SK-N-MC (cell line): ENCODE measurements at regions not wholly inside any gene's neighbourhood (a gene's known extent, or its start where the extent isn't known, plus 50 kb on each side); places are given as distances from the start of the nearest gene placed in this dataset.

Experiments
- DNase-seq: peaks from one replicate; pipeline ENCODE4 v3.0.0-alpha.2; 2011; ENCODE audit warnings: low read depth, low spot score
- H3K27ac ChIP-seq: fragments of 200-600 bp; sonication (generic); 2 replicates; pipeline ENCODE4 v1.5.1; 2016; ENCODE audit warnings: mixed run types
- H3K36me3 ChIP-seq: fragments of 200-600 bp; sonication (generic); 2 replicates; pipeline ENCODE4 v1.6.1; 2017; ENCODE audit warnings: antibody characterized with exemption, low read length, mixed read lengths; ENCODE audit not compliant: insufficient read depth
- H3K4me3 ChIP-seq: fragments of 200-600 bp; sonication (generic); 2 replicates; pipeline ENCODE4 v1.5.1; 2016
- H3K9ac ChIP-seq: fragments of 200-600 bp; sonication (generic); 2 replicates; pipeline ENCODE4 v1.8.0; 2017; ENCODE audit warnings: mixed run types, mixed read lengths; ENCODE audit not compliant: insufficient read length
- H3K9me3 ChIP-seq: fragments of 200-600 bp; sonication (generic); 2 replicates; pipeline ENCODE4 v1.6.1; 2017; ENCODE audit warnings: low read depth, mild to moderate bottlenecking, antibody characterized with exemption, low read length, moderate library complexity, mixed read lengths
- EZH2 ChIP-seq: fragments of 200-600 bp; sonication (generic); IDR thresholded peaks from one replicate; pipeline ENCODE4 v1.6.1; 2017; ENCODE audit warnings: antibody characterized with exemption
- FOXP2 ChIP-seq: optimal IDR thresholded peaks from 2 replicates; pipeline ENCODE3; 2011; ENCODE audit warnings: mild to moderate bottlenecking, moderate library complexity; ENCODE audit not compliant: insufficient read depth; ENCODE audit errors: extremely low read length, control extremely low read depth
- POLR2AphosphoS5 ChIP-seq: IDR thresholded peaks from 2 replicates; pipeline ENCODE4 v1.6.1; 2012; ENCODE audit warnings: mild to moderate bottlenecking, low read depth, low read length, borderline replicate concordance

GRCh38 chr12:13386323-13387039, 190.0 kb downstream of the EMP1 start:
- TF ChIP-seq FOXP2 (no peak), EZH2 (no peak), POLR2AphosphoS5 (no peak)
- H3K9me3 ChIP-seq = no peaks in the 10 kb centered on the region
- H3K9ac ChIP-seq = no peak overlapping the region
- no peak for DNase-seq
- H3K36me3 ChIP-seq = no peaks in the 10 kb centered on the region
- H3K4me3 ChIP-seq = no peak overlapping the region
- no peak overlapping the region for H3K27ac ChIP-seq

DNA sequence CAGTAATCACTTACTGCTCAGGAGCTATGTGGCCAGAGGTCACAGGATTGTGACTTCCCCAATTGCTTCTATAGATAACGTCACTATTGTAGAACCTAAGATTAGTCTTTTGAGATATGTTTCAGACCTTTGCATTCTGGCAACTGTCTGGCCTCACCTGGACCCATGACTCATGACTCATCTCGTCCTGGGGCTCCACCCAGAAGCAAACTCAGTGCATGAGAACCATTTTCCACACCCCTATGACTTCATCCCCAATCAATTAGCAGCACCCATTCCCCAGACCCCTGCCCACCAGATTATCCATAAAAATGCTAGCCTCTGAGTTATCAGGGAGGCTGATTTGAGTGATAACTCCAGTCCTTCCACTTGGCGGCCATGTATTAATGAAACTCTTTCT, 186.9 kb downstream of the EMP1 start:
- no peak for TF ChIP-seq EZH2
- no peak for TF ChIP-seq POLR2AphosphoS5
- no peak for TF ChIP-seq FOXP2
- Histone ChIP-seq H3K9me3 (no peaks in the 10 kb centered on the region), H3K36me3 (no peaks in the 10 kb centered on the region), H3K27ac (no peak overlapping the region), H3K4me3 (no peak overlapping the region), H3K9ac (no peak overlapping the region)
- no peak for DNase-seq

GRCh38 chr12:13380297-13380696, 183.8 kb downstream of the EMP1 start:
- TF ChIP-seq EZH2 (no peak), POLR2AphosphoS5 (no peak), FOXP2 (no peak)
- no peaks in the 10 kb centered on the region for H3K9me3 ChIP-seq
- no peak overlapping the region for H3K4me3 ChIP-seq
- H3K36me3 ChIP-seq = no peaks in the 10 kb centered on the region
- H3K9ac ChIP-seq = no peak overlapping the region
- no peak for DNase-seq
- H3K27ac ChIP-seq = no peak overlapping the region

- Histone ChIP-seq H3K9ac (no peak overlapping the region), H3K4me3 (no peak overlapping the region), H3K36me3 (no peaks in the 10 kb centered on the region), H3K9me3 (no peaks in the 10 kb centered on the region), H3K27ac (no peak overlapping the region)
- no peak for DNase-seq
- TF ChIP-seq POLR2AphosphoS5 (no peak), EZH2 (no peak), FOXP2 (no peak)
Measured at GRCh38 chr12:13379531-13380188, 183.1 kb downstream of the EMP1 start.

DNA sequence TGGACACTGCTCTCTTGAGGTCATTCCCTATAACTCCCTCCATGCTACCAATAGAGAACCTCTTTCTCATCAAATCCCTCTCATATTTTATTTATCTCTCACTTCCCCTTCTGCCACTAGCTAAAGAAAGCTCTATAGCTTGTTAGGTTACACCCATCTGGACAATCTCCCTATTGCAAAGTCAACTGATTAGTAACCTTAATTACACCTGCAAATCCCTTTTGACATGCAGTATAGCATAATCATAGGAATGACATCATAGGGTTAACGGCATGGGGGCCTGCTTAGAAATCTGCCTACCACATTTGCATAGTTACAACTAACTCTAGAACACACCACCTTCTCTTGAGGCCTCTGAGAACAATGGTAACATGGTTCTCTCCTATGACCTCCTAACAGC, 181.2 kb downstream of the EMP1 start:
- Histone ChIP-seq H3K27ac (no peak overlapping the region), H3K4me3 (no peak overlapping the region), H3K36me3 (no peaks in the 10 kb centered on the region), H3K9ac (no peak overlapping the region), H3K9me3 (no peaks in the 10 kb centered on the region)
- TF ChIP-seq POLR2AphosphoS5 (no peak), FOXP2 (no peak), EZH2 (no peak)
- DNase-seq = no peak

- TF ChIP-seq POLR2AphosphoS5 (no peak), EZH2 (no peak), FOXP2 (no peak)
- no peaks in the 10 kb centered on the region for H3K9me3 ChIP-seq
- H3K27ac ChIP-seq = no peak overlapping the region
- H3K4me3 ChIP-seq = no peak overlapping the region
- no peak overlapping the region for H3K9ac ChIP-seq
- no peaks in the 10 kb centered on the region for H3K36me3 ChIP-seq
- DNase-seq = no peak
Measured at GRCh38 chr12:13376610-13377373, 180.3 kb downstream of the EMP1 start.

DNA sequence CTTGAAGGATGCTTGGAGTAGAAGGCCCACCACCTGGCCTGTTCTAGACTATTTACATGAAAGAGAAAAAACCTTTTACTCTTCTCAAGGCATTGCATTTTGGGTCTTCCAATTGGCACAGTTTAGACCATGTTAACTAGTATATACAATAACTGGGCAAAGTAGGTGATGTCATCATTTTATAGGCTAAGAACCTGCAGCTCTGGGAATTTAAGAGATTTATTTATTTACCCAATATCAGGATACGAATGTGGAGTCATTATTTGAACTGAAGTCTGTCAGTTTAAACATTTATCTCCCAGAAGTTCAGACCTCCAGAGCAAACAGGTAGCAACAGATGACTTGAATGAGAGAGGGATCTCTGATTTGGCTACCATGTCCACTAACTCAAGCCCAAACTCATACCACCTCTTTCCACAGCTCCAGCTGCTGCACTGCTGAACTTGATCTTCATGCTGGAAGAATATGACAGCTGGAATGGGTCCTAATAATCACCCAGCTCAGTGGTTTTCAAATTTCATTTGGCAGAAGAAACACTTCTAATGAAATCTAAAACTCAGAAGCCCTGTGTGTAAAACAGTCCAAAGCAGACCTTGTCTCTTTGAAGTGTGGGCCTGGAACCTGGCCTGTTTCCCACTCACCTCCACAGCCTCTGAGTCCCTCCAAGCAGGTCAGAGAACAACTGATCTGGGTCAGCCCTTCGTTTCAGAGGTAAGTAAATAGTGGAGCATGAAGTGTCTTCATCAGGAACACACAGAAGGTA, 179.2 kb downstream of the EMP1 start:
- no peak overlapping the region for H3K4me3 ChIP-seq
- H3K36me3 ChIP-seq = no peaks in the 10 kb centered on the region
- TF ChIP-seq POLR2AphosphoS5 = no peak
- TF ChIP-seq FOXP2 = no peak
- no peak for TF ChIP-seq EZH2
- DNase-seq = no peak
- H3K27ac ChIP-seq = no peak overlapping the region
- no peak overlapping the region for H3K9ac ChIP-seq
- no peaks in the 10 kb centered on the region for H3K9me3 ChIP-seq

- no peak overlapping the region for H3K27ac ChIP-seq
- H3K36me3 ChIP-seq = no peaks in the 10 kb centered on the region
- no peaks in the 10 kb centered on the region for H3K9me3 ChIP-seq
- TF ChIP-seq EZH2 (no peak), POLR2AphosphoS5 (no peak), FOXP2 (no peak)
- no peak overlapping the region for H3K4me3 ChIP-seq
- H3K9ac ChIP-seq = no peak overlapping the region
- DNase-seq = no peak
Measured at GRCh38 chr12:13374793-13375192, 178.3 kb downstream of the EMP1 start.
